Epithelial cell of esophagus (primary cell): ENCODE measurements at regions not wholly inside any gene's neighbourhood (a gene's known extent, or its start where the extent isn't known, plus 50 kb on each side); places are given as distances from the start of the nearest gene placed in this dataset.

Source experiments
- DNase-seq: peaks from one replicate; pipeline ENCODE4 v3.0.0; 2010; ENCODE audit warnings: low read depth
- H3K4me3 ChIP-seq: 2 replicates; pipeline ENCODE4 v1.5.1; 2011; ENCODE audit warnings: mild to moderate bottlenecking, low read length, control low read depth
- TF ChIP-seq, protein P1 (sequence below): IDR thresholded peaks from 2 replicates; pipeline ENCODE4 v1.5.1; 2011; ENCODE audit warnings: low read depth, mild to moderate bottlenecking, low read length, control low read depth, inconsistent platforms; ENCODE audit not compliant: insufficient read depth; ENCODE audit errors: missing control alignments

DNA sequence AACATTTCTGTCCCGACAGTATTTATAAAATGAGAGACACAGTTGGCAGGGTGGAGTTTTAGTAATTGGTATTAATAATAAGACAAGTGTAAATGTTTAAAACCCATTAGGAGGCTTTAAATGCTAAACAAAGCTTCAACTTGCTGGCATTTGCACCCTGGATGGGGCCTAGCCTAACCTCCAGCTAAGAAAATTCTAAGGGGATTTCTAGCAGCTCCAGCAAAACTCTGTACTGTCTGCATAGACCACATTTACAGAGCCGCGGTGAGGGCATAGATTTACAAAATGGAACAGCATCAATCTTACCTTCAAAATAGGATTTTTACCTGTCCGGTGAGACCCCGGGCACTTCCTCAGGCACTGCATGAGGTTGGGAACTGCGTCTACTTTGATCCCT, 113.9 kb upstream of the ANO1 start:
- DNase-seq: no peak
- TF ChIP-seq, protein P1, sequence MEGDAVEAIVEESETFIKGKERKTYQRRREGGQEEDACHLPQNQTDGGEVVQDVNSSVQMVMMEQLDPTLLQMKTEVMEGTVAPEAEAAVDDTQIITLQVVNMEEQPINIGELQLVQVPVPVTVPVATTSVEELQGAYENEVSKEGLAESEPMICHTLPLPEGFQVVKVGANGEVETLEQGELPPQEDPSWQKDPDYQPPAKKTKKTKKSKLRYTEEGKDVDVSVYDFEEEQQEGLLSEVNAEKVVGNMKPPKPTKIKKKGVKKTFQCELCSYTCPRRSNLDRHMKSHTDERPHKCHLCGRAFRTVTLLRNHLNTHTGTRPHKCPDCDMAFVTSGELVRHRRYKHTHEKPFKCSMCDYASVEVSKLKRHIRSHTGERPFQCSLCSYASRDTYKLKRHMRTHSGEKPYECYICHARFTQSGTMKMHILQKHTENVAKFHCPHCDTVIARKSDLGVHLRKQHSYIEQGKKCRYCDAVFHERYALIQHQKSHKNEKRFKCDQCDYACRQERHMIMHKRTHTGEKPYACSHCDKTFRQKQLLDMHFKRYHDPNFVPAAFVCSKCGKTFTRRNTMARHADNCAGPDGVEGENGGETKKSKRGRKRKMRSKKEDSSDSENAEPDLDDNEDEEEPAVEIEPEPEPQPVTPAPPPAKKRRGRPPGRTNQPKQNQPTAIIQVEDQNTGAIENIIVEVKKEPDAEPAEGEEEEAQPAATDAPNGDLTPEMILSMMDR: no peak
- H3K4me3 ChIP-seq: no peak overlapping the region

DNA sequence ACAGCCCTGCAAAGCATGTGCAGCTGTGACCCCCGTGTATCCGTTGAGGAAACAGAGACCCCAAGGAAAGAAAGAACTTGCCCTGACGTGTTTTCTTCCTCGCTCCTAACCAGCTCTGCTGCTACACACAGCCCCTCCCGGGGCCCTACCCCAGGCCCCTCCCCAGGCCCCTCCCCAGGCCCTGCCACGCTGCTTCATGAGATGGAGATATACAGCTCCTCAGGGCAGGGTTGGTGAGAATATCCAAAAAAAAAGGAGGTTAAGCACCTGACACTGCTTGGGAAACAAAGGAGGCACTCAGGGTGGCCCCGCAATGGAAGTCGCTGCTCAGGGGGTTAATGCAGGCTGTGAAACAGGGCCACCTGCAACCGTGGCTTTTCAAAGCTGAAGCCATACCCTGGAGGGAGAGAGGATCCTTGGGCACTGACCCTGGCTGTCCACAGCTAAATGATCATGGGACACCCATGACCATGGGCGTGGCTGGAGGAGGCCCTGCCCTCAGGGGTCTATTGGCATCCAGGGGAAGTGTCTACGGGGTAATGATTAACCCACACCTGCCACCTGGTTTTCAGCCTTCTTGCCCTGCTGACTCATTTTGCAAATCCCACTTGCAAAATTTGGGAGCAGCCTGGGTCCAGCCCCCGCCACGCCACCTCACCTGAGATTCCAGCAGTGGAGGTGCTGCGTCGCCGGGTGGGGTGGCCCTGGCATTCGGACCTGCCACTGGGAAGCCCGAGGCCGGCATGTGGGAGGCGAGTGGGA, 112.1 kb upstream of the ANO1 start:
- no peak for DNase-seq
- TF ChIP-seq, protein P1: no peak
- H3K4me3 ChIP-seq: no peak overlapping the region

DNA sequence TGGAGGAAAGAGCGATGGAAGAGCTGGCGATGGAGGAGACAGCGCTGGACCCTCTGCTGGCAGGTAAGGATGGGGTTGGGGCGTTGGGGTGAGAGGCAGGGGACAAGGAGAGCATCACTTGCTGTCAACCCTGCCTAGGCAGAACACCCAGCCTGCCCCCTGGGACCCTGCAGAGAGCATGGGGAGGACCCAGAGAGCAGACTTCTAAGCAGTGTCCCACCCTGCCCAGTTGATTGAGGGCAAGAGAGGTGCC, 111.6 kb upstream of the ANO1 start:
- TF ChIP-seq, protein P1: no peak
- DNase-seq: no peak
- H3K4me3 ChIP-seq: no peak overlapping the region

DNA sequence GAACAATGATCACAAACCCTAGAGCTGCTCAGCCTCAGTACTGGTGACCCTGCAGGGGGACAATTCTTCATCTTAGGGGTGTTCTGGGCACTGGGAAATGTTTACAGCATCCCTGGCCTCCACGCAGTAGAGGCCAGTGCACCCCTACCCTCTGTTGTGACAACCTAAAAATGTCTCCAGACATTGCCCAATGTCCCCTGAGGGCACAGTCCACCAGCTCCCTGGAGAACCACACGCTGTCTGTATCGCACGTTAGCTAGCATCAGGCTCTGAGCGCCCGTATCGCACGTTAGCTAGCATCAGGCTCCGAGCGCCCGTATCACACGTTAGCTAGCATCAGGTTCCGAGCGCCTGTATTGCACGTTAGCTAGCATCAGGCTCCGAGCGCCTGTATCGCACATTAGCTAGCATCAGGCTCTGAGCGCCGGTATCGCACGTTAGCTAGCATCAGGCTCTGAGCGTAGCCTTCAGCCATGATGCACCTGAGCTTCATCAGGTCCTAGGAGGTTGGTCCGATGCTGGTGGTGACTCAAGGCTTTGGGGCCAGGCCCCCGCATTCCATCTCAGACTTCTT, 111.1 kb upstream of the ANO1 start:
- TF ChIP-seq, protein P1: no peak
- no peak for DNase-seq
- H3K4me3 ChIP-seq: no peak overlapping the region

DNA sequence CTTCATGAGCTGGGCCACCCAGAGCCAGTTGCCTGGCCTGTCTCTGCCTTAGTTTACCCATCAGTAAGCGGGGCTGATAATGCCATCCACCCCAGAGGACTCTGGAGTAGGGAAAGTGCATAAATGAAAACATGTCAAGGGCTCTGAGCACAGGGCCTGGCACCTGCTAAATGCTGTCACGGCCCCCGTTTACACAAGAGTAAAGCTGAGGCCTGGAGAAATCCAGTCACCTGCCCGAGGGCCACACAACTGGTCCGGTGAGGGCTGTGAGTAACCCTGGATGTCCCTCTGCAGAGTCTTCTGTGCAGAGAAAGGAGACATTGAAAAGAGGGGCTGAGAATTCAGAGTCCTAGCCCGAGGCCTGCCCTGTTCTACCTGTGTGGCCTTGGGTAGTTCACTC, 110.6 kb upstream of the ANO1 start:
- DNase-seq: peak; percentile 32
- no peak overlapping the region for H3K4me3 ChIP-seq
- TF ChIP-seq, protein P1: no peak

DNA sequence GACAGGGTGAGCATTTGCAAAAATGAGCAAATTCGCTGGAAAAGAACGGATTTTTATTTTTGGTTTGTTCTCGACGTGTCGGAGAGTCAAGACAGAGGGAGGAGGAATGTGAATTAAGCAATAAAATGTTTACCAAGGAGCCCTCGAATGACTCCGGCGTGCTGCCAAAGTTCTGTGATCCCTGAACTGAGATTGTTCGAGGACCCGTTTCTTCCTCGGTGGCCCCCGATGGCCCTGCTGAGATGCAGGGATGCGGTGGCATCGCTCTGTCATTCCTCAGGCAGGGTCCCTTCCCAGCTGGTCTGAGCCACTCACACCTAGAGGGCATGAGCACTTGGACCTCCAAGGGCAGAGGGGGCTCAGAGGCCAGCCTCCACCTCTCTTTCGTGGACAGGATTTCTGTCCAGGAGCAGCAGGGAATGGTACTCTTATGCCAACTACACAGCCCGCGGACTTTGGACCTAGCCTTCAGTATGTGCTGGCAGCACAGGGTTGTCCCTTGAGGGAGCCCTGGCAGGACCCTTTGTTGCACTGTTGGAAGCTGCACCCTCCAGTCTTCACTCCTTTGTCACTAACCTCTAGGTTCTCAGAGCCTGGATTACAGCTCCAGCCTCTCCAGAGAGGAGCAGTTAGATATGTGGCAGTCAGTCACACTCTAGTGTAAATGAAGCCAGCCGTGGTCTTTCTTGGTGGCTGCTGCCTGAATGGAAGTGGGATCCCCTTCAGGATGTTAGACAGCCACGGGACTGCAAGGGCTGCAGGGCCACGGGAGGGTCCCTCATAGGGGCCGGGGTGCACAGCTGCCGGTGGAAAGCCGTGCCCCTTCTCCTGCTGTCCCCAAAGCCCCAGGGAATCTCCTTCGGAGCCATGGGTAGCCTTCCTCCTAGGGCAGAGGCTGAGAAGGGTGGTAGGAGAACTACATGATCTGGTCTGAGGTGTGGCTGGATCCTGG, 109.4 kb upstream of the ANO1 start:
- no peak overlapping the region for H3K4me3 ChIP-seq
- no peak for DNase-seq
- TF ChIP-seq, protein P1: no peak
